CD4-positive, alpha-beta T cell (primary cell): ENCODE measurements at regions not wholly inside any gene's neighbourhood (a gene's known extent, or its start where the extent isn't known, plus 50 kb on each side); places are given as distances from the start of the nearest gene placed in this dataset.

ENCODE experiments used
- ATAC-seq: fragments of 200-7000 bp; cut with Tn5 transposase; one replicate; pipeline ENCODE4 v1.10.0; 2022; ENCODE audit warnings: mild to moderate bottlenecking; ENCODE audit not compliant: poor library complexity
- CTCF ChIA-PET: fragments of 350-600 bp; sonication (Branson Sonifier 250); formaldehyde crosslinking; loops from one replicate; lab custom pipeline; 2021; ENCODE audit warnings: antibody characterized with exemption, inconsistent platforms; lab: Charles Lee
- POLR2A ChIA-PET: fragments of 350-600 bp; sonication (Branson Sonifier 250); formaldehyde crosslinking; loops from one replicate; lab custom pipeline; 2021; ENCODE audit warnings: antibody characterized with exemption, inconsistent platforms; lab: Charles Lee
- DNase-seq, 14 experiments: peaks; one replicate each; pipeline ENCODE4 v3.0.0-alpha.2; 2013 to 2020; ENCODE audit warnings: mixed read lengths in 2 of 14
- H3K27ac ChIP-seq, 2 donors: one replicate each; pipeline versions ENCODE4 v1.5.1 to v1.7.0; 2013; ENCODE audit warnings: low read length in 2 of 2, low read depth in 1 of 2, mild to moderate bottlenecking in 1 of 2
- H3K27me3 ChIP-seq, 2 experiments: 1 replicate in 1 of 2; 2 replicates in 1 of 2; pipeline versions ENCODE4 v1.6.1 to v1.7.0; 2013; ENCODE audit warnings: low read length in 2 of 2, control low read depth in 1 of 2, mild to moderate bottlenecking in 1 of 2, moderate library complexity in 1 of 2; ENCODE audit not compliant: insufficient read depth in 2 of 2, control insufficient read depth in 1 of 2
- H3K36me3 ChIP-seq: one replicate; pipeline ENCODE4 v1.6.1; 2013; ENCODE audit warnings: low read length, control low read depth; ENCODE audit not compliant: insufficient read depth
- H3K4me1 ChIP-seq: one replicate; pipeline ENCODE4 v1.6.1; 2013; ENCODE audit warnings: low read length, control low read depth; ENCODE audit not compliant: insufficient read depth
- H3K4me3 ChIP-seq: one replicate; pipeline ENCODE4 v1.5.1; 2013; ENCODE audit warnings: mild to moderate bottlenecking, low read length, moderate library complexity
- H3K9me3 ChIP-seq, 2 experiments: 1 replicate in 1 of 2; 2 replicates in 1 of 2; pipeline versions ENCODE4 v1.6.1 to v1.7.0; 2013; ENCODE audit warnings: low read length in 2 of 2, mild to moderate bottlenecking in 2 of 2, control low read depth in 1 of 2, moderate library complexity in 1 of 2; ENCODE audit not compliant: control insufficient read depth in 1 of 2, insufficient read depth in 1 of 2
- H3K27ac Mint-ChIP-seq: one replicate; pipeline ENCODE4 v1.8.0; 2020; ENCODE audit warnings: mixed read lengths
- H3K27me3 Mint-ChIP-seq: one replicate; pipeline ENCODE4 v1.8.0; 2021; ENCODE audit warnings: mixed read lengths
- H3K36me3 Mint-ChIP-seq: one replicate; pipeline ENCODE4 v1.8.0; 2021; ENCODE audit warnings: low read depth, mixed read lengths
- H3K4me1 Mint-ChIP-seq: one replicate; pipeline ENCODE4 v1.8.0; 2021; ENCODE audit warnings: low read depth, mixed read lengths
- H3K4me3 Mint-ChIP-seq: one replicate; pipeline ENCODE4 v1.8.0; 2020; ENCODE audit warnings: mild to moderate bottlenecking, mixed read lengths
- H3K9me3 Mint-ChIP-seq: one replicate; pipeline ENCODE4 v1.8.0; 2020; ENCODE audit warnings: mixed read lengths
- intact Hi-C, 2 experiments: fragments of 100-400 bp; cut with DNase I in 1 of 2; cut with micrococcal nuclease in 1 of 2; formaldehyde crosslinking; loops; one replicate each; pipeline versions ENCODE4 v1.15.1 to v1.9.0; 2023 to 2025; cut with DNase I, micrococcal nuclease
- TF ChIP-seq, protein P1 (sequence below): fragments of 200-600 bp; IDR thresholded peaks from one replicate; pipeline ENCODE4 v1.8.0; 2022; ENCODE audit warnings: antibody characterized with exemption, mild to moderate bottlenecking

DNA sequence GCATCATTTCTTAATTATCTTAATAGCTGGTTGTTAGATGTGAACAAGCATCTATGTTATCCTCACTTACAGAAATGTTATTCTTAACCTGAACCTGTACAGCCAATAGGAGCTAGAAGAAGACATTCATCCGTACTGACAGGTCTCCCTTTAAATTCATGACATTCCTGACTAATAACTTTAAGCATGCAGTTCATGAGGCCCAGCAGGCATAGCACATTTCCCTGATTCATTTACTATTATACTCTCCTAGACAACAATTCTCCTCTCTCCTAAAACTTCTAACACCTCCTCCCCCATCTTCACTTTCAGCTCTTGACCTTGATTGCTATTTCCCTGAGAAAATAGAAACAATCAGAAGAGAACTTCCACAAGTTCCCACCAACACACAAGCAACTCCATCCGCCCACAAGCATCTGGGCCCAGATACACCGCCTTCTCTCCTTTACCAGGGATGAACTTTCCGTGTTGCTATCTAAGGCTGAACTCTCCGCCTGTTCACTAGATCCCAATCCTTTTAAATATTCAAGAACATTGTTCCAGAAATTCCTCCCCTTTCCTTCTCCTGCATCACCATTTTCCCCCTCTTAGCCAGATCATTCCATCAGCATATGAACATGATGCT, 62.9 kb upstream of the SPRED1 start:
- Mint-ChIP-seq H3K36me3 (no peaks in the 10 kb centered on the region), H3K4me1 (no peaks in the 10 kb centered on the region), H3K4me3 (no peak overlapping the region), H3K27me3 (peaks cover 20% of the 10 kb centered on the region), H3K9me3 (no peaks in the 10 kb centered on the region), H3K27ac (no peak overlapping the region)
- Histone ChIP-seq H3K27me3 (no peaks in the 10 kb centered on the region), H3K9me3 (no peaks in the 10 kb centered on the region), H3K4me1 (no peaks in the 10 kb centered on the region), H3K4me3 (no peak overlapping the region), H3K27ac (no peak overlapping the region), H3K36me3 (no peaks in the 10 kb centered on the region)
- ChIA-PET POLR2A (no interaction called here), CTCF (no interaction called here)
- TF ChIP-seq, protein P1, sequence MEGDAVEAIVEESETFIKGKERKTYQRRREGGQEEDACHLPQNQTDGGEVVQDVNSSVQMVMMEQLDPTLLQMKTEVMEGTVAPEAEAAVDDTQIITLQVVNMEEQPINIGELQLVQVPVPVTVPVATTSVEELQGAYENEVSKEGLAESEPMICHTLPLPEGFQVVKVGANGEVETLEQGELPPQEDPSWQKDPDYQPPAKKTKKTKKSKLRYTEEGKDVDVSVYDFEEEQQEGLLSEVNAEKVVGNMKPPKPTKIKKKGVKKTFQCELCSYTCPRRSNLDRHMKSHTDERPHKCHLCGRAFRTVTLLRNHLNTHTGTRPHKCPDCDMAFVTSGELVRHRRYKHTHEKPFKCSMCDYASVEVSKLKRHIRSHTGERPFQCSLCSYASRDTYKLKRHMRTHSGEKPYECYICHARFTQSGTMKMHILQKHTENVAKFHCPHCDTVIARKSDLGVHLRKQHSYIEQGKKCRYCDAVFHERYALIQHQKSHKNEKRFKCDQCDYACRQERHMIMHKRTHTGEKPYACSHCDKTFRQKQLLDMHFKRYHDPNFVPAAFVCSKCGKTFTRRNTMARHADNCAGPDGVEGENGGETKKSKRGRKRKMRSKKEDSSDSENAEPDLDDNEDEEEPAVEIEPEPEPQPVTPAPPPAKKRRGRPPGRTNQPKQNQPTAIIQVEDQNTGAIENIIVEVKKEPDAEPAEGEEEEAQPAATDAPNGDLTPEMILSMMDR = no peak
- DNase-seq (no peak), ATAC-seq (no peak)
- intact Hi-C loops = no loop called here

DNA sequence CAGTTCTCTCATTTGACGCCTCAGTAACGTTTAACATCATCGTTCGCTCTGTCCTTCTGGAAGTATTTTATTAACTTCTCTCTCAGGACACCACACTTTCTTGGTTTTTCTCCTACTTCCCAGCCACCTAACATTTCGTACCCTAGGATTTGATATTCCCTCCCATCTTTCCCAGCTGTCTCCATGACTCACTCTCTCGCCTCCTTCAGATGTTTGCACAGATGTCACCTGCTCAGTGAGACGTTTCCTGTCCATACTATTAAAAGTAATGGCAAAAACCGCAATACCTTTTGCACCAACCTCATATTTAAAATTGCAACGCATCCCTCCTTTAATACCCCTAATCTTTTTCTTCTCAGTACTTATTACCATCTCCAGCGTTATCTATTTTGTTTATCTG, 62.1 kb upstream of the SPRED1 start:
- H3K27me3 Mint-ChIP-seq = peaks cover 20% of the 10 kb centered on the region
- H3K36me3 Mint-ChIP-seq = no peaks in the 10 kb centered on the region
- H3K9me3 ChIP-seq = no peaks in the 10 kb centered on the region
- DNase-seq (no peak), ATAC-seq (no peak)
- ChIA-PET CTCF (no interaction called here), POLR2A (no interaction called here)
- no peak overlapping the region for H3K27ac Mint-ChIP-seq
- TF ChIP-seq, protein P1 = no peak
- no peak overlapping the region for H3K4me3 Mint-ChIP-seq
- H3K9me3 Mint-ChIP-seq = no peaks in the 10 kb centered on the region
- H3K36me3 ChIP-seq = no peaks in the 10 kb centered on the region
- no peaks in the 10 kb centered on the region for H3K4me1 ChIP-seq
- no peak overlapping the region for H3K27ac ChIP-seq
- no peaks in the 10 kb centered on the region for H3K4me1 Mint-ChIP-seq
- intact Hi-C loops = no loop called here
- no peak overlapping the region for H3K4me3 ChIP-seq
- no peaks in the 10 kb centered on the region for H3K27me3 ChIP-seq

DNA sequence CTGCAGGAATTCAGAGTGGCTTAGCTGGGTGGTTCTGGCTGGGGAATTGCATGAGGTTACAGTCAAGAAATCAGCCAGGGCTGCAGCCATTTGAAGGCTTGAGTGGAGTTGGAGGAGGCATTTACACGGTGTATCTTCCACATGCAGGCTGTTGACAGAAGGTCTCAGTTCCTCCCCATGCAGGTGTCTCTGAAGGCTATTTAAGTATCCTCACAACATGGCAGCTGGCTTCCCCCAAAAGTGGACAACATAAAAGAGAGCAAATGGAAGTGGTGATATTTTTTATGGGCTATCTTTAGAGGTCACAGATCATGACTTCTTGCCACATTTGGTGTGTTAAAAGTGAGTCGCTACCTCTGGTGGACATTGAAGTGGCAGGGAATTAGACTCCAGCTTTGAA, 60.1 kb upstream of the SPRED1 start:
- TF ChIP-seq, protein P1 = no peak

More for the DNA sequence above, 60.1 kb upstream of the SPRED1 start:
- Histone ChIP-seq H3K4me1 (no peaks in the 10 kb centered on the region), H3K36me3 (no peaks in the 10 kb centered on the region), H3K9me3 (no peaks in the 10 kb centered on the region), H3K27me3 (no peaks in the 10 kb centered on the region), H3K4me3 (no peak overlapping the region), H3K27ac (no peak overlapping the region)
- CTCF ChIA-PET = no interaction called here
- Mint-ChIP-seq H3K4me1 (no peaks in the 10 kb centered on the region), H3K4me3 (no peak overlapping the region), H3K27me3 (peaks cover 34% of the 10 kb centered on the region), H3K36me3 (no peaks in the 10 kb centered on the region), H3K9me3 (no peaks in the 10 kb centered on the region), H3K27ac (no peak overlapping the region)
- no peak for ATAC-seq
- no peak for DNase-seq
- POLR2A ChIA-PET = no interaction called here
- intact Hi-C loops = no loop called here
